ENCODE measurements at regions not wholly inside any gene's neighbourhood (a gene's known extent, or its start where the extent isn't known, plus 50 kb on each side); places are given as distances from the start of the nearest gene placed in this dataset.
"Not testable (repeated sequence)": the region's sequence is repeated elsewhere in the genome, so short reads cannot be mapped to it uniquely, and the experiment has no call there.

DNA sequence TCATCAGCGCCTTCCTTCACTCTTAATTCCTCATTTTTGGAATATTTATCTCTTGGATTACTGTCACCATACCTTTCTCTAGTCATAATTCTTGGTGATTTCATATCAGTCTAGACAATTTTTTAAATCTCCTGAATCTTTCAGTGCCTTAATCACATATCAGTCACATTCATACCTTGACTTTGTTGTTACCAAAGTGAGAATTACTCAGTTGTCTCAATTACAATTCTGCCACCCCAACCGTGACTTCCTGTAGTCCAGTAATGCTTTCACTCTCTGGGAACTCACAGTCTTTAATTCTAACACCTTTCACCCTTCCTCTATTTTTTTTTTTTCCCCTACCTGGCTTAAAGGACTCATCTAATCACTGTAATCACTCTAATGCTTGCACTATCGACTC is 1275.3 kb upstream of the TENM3 start:
- no peak for DNase-seq (ENCODE audit: low read depth in 2 of 2)

DNA sequence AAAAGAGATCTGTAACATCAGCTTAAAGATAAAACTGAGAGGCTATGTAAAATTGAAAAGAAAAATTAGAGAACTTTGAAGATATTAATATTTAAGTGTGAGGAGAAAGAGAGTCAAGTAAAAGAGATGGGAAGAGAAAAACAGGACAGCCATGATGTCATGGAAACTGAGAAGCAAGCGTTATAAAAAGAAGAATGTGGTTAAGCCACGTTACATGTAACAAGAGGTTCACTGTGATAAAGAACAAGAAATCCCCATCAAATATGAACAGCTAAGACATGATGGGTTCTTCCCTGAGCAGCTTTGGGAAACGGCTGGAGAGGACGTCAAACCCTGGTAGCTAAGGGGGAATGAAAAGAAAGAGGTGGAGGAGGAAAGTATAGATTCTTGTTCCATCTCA is 1269.3 kb upstream of the TENM3 start:
- no peak for DNase-seq (ENCODE audit: low read depth in 2 of 2)

DNA sequence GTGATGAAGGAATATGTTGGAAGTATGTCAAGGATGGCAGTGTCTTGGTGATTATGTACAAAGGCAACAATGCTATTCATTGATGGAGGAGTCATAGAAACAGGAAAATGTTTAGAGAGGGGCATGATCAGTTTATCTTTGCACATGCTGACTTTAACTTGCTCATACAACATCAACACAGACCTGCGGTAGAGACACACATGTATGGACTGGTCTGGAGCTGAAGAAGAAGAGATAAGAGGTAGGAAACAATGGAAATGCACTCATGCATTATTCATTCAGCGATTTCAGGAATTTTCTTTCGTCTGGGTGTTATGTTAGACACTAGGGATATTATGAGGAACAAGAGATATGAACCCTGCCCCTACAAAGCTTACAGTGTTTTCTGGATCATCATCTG is 1252.3 kb upstream of the TENM3 start:
- no peak for DNase-seq (ENCODE audit: low read depth in 2 of 2)

DNA sequence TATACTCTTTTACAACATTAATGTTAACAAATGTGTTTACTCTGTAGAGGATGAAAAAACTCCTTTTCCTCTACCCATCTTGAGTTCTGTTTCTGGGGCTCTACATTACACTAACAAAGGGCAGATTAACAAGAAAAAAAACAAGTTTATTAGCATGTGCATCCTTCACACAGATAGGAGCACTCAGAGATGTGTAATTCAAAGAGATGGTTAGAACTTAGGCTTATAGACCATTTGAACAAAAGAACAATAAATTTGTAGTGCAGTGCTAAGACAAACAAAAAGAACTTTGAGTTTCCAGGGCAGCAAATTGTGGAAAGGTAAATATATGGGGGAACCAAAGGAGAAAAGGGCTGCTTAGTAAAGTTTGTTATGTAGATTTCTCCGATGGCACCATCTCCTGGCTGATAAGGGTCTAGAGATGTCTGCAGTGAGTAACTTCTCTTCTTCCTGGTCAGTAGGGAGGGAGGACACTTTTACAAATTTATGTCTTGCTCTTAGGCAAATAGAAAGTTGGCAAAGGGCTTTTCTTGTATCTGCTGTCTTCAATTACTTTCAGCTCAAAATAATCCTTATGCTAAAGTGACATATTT is 1249.9 kb upstream of the TENM3 start:
- DNase-seq (ENCODE audit: low read depth in 2 of 2) = no peak

DNA sequence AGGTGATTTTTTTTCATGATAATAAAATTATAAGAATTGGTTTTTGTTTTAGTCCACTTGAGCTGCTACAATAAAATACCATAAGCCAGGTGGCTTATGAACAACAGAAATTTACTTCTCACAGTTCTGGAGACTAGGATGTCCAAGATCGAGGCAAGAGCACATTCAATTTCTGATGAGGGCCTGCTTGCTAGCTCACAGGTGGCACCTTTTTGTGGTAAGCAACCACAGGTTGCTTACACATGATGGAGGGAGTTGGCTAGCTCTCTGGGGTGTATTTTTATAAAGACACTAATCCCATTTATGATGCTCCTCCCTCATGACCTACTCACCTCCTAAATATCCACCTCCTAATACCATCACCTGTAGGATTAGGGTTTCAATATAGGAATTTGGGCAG is 1248.5 kb upstream of the TENM3 start:
- no peak for DNase-seq (ENCODE audit: low read depth in 2 of 2)

DNA sequence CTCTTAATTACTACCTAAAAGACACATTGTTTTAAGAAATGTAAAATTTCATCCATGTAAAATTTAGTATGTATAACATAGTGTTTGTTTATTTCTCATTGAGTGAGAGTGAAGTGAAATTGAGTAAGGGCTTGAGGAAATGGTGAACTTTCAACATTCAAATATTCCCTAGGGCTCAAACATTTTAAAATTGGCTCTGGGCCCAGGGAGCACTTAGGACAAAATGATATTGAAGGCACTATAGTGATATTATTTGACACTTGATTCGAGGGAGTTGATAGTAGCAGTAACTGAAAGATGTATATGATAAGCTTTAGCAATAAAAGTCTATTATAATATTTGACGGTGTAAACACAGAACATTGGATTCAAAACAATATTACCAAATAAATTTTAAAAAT is 1244.0 kb upstream of the TENM3 start:
- DNase-seq (ENCODE audit: low read depth in 2 of 2) = no peak

DNA sequence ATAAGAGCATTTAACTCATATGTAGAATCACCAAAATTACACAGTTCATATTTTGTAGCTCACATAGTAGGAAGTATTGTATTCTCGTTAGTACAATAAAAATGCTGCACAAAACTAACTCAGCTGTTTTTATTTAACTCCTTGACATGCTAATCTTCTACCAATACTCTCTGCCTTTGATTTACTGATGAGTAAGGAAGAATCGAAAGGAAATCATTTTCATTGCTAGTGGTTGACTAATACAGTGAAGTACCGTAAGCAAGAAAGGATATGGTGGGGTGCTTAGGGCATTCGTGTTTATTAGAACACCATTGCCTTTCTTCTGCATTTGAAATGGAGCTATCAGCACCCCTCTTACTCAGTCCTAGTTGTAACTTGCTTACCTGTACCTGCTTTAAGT is 1239.1 kb upstream of the TENM3 start:
- DNase-seq (ENCODE audit: low read depth in 2 of 2) = no peak

DNA sequence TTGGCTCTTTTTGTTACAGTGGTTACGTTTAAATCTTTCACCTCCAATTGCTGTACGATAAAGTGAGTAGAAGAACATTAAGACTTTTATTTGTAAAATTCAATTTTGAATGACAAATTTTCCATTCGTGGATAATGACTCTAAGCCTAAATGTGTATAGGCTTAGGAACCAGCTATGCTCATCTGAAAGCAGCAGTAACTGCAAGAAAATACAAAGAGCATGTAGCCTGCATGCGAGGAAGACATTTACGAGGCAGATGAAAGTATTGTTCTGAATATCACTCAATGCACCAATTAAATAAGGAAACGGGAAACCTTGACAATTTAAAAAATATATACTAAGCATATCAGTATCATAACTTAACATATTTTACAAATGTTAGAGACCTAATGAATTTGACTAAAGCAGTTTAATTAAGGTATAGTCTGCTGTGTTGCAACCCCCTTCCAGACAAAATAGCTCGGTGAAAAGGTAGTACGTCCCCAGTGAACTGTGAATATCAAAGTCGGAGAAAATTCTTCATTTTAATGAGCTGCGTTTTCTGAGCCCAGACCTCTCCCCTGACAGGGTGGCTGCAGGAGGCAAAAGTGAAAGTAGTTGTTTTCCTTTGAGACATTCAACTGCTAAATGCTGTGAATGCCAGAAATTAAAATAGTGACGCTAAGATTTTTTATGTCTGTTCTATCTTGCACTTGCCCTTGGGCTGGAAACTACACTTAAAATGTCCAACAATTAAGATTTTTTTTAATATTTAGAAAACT is 1236.5 kb upstream of the TENM3 start:
- DNase-seq (ENCODE audit: low read depth in 2 of 2) = no peak

DNA sequence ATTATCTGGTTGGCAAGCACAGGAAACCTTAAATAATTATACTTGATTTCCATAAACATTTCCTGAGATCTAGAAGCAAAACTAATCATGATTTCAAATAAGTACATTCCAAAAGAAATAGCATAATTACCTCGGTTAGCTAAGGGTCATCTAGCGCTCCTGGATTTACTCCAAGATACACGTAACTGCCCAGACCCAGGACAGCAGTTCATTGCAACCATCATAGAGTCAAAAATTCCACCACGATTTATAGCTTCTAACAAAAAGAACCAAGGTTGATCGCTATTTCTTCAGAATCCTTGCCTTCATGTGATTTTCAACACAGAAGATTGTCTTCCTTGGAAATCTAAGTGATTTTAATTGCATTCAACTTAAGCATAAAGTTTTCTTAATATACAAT is 1235.5 kb upstream of the TENM3 start:
- DNase-seq (ENCODE audit: low read depth in 2 of 2) = no peak

DNA sequence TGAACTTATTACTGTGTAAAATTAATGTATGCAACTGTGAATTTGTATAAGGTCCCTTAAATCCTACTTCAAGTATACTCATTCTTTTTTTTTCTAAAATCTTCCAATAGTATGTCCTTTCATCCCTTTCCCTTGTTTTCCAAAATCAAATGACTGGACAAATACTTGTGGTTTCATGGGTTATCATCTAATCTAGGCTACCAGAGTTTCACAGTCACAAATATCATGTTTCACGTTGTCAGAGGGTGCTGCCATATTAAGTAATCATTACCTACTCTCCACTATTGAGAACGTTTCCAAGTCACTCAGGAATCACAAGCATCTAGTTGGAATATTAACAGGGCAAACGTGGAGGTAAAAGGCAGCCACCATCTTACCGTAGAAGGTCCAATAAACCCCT is 1235.0 kb upstream of the TENM3 start:
- DNase-seq (ENCODE audit: low read depth in 2 of 2) = no peak

DNA sequence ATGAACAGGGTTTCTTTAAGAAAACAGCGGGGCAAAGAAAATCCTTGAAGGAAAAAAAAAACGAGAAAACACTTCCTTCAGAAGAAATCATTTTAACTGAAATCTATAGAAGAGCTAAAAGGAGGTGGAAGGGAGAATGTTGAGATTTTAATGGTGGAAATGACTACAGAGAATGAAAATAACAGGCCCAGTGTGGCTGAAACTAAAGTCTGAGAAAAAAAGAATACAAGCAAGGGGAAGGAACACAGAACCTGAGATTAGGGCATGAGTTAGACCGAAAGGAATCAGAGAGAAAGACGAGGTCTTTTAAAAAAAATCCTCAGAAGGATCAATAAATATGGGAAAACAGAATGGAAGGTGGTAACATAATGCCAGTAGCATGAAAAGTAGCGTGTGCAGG is 1230.0 kb upstream of the TENM3 start:
- no peak for DNase-seq (ENCODE audit: low read depth in 2 of 2)

DNA sequence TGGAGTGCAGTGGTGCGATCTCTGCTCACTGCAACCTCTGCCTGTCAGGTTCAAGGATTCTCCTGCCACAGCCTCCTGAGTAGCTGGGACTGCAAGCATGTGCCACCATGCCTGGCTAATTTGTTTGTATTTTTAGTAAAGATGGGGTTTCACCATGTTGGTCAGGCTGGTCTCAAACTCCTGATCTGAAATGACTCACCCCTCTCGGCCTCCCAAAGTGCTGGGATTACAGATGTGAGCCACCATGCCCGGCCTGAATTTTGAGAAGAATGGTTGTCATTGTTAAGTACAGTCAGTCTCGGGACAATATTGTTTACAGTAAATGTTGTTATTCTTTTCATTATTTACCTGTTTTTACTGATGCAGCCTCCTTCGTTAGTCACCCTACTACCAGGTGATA is 1226.2 kb upstream of the TENM3 start:
- DNase-seq (ENCODE audit: low read depth in 2 of 2) = no peak

DNA sequence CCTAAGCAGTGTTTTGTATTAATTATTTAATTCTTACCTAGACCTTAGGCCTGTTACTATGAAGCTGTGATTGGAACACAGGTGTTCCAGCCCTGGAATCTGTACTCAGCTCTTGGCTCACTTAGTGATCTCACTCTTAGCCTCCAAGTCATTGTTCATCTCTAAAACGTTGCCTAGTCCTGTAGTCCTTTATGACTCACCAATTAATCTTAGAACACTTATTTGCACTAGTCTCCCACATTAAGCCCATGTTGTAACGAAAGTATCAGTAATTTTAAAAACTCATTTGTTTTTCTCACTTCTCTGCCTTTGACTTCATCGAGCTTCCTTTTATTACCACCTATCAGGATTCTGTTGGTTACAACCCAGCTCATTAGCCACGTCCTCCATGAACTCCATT is 1224.7 kb upstream of the TENM3 start:
- no peak for DNase-seq (ENCODE audit: low read depth in 2 of 2)

DNA sequence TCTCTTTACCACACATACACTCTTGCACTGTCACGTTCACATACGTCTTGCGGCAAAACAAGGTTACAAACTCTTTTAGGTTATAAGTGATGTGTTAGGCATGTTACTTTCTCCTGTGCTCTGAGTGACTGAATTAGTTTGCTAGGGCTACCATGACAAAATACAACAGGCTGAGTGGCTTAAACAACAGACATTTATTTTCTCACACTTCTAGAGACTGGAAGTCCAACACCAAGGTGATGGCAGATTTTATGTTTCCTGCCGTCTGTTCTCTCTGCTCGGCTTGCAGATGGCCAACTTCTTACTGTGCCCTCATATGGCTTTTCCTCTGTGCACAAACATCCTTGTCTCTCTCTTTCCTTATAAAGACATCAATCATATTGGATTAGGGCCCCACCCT is 1224.3 kb upstream of the TENM3 start:
- no peak for DNase-seq (ENCODE audit: low read depth in 2 of 2)

DNA sequence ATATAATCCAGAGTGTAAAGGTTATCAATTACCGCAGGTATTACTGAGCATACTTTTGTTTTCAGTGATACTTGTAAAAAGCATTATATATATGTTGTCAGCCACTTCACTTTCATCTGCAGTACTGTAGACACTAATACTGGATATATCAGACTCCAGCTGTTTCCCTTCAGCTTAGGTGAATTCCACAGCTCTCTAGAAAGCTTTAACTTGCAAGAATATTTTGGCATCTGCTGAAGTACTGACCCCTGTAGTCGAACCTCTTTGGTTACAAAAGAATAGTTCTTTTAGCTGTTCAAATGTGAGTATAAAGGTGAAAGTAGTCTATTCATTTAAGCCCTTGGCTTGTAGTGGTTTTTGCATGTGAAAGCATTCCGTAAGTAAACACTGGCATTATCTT is 1222.7 kb upstream of the TENM3 start:
- DNase-seq (ENCODE audit: low read depth in 2 of 2) = no peak

DNA sequence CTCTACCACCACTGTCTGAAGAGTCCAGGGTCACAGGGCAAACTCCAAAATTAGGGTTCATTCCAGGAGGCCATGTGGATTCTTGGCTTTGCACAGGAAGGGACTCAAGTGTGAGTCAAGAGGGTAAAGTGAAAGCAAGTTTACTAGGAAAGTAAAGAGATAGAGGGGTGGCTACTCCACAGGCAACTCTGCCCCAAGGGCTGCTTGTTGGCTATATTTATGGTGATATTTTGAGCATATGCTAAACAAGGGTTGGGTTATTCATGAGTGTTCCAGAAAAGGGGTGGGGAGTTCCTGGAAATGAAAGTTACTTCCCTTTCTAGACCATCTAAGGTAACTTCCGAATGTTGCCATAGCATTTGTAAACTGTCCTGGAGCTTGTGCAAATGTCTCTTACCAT is 1222.0 kb upstream of the TENM3 start:
- DNase-seq (ENCODE audit: low read depth in 2 of 2) = no peak

DNA sequence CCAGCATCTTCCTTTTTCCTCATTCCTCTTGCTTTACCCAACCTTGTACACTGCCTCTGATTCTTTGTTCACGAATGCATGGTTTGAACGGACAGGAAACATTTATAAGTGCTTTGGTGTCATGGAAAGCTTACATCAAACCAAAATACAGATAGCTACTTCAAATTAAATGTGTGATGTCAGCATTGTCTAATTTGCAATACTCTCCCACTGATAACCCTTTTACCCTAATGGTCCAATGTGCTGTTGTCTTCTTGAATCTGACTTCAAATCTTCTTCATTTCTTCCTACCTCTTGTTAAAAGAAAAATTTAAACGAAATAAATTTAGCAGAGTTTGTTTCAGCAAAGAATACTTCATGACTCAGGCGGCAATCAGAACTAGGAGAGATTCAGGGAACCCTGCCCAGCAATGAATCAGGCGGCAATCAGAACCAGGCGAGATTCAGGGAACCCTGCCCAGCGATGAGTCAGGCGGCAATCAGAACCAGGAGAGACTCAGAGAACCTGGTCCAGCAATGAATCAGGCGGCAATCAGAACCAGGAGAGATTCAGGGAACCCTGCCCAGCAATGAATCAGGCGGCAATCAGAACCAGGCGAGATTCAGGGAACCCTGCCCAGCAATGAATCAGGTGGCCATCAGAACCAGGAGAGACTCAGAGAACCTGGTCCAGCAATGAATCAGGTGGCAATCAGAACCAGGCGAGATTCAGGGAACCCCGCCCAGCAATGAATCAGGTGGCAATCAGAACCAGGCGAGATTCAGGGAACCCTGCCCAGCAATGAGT is 1212.9 kb upstream of the TENM3 start:
- DNase-seq (ENCODE audit: low read depth in 2 of 2) = not testable (repeated sequence)

DNA sequence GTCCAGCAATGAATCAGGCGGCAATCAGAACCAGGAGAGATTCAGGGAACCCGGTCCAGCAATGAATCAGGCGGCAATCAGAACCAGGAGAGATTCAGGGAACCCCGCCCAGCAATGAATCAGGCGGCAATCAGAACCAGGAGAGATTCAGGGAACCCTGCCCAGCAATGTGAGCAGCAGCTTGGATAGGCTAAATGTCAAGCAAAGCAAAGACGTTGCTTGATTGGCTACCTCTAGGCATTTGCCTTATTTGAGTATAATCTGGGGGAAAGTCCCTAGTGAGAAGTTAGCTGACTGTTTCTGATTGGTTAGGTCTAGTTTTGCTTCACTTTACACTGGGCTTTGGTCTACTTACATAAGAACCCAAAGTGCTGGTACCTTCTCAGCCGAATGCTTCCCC is 1212.2 kb upstream of the TENM3 start:
- DNase-seq (ENCODE audit: low read depth in 2 of 2) = no peak

DNA sequence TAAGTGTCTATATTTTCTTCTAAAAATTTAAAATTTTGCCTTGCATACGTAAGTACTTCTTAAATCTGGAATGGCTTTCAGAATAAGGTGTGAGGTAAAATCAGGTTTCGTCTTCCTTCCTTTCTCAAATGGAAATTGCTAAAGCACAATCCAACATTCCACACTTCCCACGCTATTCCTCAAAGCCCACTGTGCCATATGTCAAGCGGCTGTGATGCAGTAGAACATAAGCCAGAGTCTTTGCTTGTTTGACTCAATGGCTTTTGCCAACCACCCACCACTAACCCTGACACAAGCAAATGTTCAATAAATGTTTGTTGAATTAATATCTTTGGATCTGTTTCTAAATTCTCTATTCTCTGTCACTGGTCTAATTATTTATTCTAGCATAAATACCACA is 1199.7 kb upstream of the TENM3 start:
- DNase-seq (ENCODE audit: low read depth in 2 of 2) = no peak

DNA sequence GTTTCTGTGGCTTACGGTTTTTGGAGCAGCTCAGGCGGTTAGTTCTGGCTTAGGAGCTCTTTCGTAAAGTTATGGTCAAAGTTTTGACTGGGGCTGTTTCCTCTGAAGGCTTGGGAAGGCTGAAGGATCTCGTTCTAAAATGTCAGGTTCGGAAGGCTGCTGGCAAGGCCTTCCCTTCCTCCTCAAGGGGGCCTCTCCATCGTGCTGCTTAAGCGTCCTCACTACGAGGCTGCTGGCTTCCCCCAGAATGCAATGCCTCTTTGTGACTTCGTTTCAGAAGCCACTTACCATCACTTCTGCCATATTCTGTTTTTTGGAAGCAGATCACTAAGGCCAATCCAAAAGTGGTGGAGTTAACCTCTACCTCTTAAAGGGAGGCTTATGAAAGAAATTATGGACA is 1196.4 kb upstream of the TENM3 start:
- no peak for DNase-seq (ENCODE audit: low read depth in 2 of 2)

DNA sequence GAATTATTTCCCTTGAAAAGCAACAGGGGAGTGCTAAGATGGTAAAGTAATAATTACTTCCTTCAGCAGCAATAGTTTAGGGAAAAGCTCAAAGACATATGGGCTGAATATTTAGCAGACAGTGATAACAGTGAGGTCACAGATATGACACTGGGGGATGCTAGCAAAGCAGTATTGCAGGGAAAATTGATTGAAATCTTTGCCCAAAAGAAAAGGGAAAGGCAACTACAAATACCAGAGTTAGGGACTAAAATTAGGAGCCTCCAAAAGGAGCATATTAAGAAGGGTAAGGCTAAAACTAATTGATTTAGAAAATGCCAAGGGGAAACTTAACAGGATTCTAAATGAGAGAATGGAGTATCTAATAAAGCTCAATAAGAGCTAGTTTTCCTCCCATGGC is 1191.3 kb upstream of the TENM3 start:
- DNase-seq (ENCODE audit: low read depth in 2 of 2) = no peak

DNA sequence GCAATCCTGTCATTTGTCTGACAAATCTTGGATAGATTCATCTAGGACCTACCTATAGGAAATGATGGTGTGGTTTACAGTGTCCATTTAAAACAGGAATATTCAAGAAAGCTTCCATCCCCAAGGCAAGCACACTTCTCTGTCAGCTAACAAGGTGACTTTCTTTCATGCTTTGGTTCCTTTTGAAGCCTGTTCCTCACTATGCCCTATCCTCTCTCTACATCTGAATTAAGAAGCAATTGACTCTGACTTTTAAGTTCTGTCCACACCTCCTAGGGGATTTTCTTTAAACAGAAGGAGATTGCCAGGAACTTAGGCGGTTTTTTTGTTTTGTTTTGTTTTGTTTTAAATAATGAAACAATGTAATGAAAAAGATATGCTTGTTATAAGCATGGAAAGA is 1181.4 kb upstream of the TENM3 start:
- DNase-seq (ENCODE audit: low read depth in 2 of 2) = no peak

DNA sequence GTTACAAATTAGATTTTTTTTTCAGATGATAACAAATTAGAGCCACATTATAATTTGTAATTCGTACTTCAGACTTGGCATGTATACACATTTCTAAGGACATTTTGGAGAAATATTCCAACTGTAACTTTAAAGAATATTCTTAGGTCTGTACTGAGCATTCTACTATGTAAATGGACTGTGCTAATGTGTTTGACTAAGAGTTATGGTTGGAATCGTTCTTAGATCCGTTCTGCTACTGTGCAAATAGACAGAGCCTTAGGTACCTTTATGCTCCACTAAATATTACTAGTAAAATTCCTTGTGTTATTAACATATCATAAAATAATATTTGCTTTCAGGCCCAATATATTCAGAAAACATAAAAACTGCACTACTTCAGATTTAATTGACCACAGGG is 1180.0 kb upstream of the TENM3 start:
- no peak for DNase-seq (ENCODE audit: low read depth in 2 of 2)
